IPS DF 6.9 (cell line): ENCODE measurements at regions not wholly inside any gene's neighbourhood (a gene's known extent, or its start where the extent isn't known, plus 50 kb on each side); places are given as distances from the start of the nearest gene placed in this dataset.

Source experiments
- DNase-seq: peaks from one replicate; pipeline ENCODE4 v3.0.0-alpha.2; 2013; ENCODE audit warnings: low read depth, low spot score
- H3K27ac ChIP-seq: one replicate; pipeline ENCODE4 v1.5.1; 2013; ENCODE audit warnings: low read length, control low read depth
- H3K27me3 ChIP-seq: 2 replicates; pipeline ENCODE4 v1.6.1; 2013; ENCODE audit warnings: mild to moderate bottlenecking, low read length; ENCODE audit not compliant: control insufficient read depth, insufficient read depth
- H3K36me3 ChIP-seq: 2 replicates; pipeline ENCODE4 v1.6.1; 2013; ENCODE audit warnings: low read length; ENCODE audit not compliant: control insufficient read depth, insufficient read depth
- H3K4me1 ChIP-seq: 2 replicates; pipeline ENCODE4 v1.6.1; 2013; ENCODE audit warnings: low read length; ENCODE audit not compliant: control insufficient read depth, insufficient read depth
- H3K4me3 ChIP-seq: 2 replicates; pipeline ENCODE4 v1.5.1; 2013; ENCODE audit warnings: mild to moderate bottlenecking, low read length
- H3K9me3 ChIP-seq: 2 replicates; pipeline ENCODE4 v1.6.1; 2013; ENCODE audit warnings: low read length, inconsistent platforms; ENCODE audit not compliant: control insufficient read depth, insufficient read depth
- WGBS: extraction: QIAGEN DNeasy Blood & Tissue Kit; methylation state at CpG from one replicate; pipeline ENCODE4 v1.1.7; 2013; ENCODE audit warnings: mixed read lengths, missing lambda C conversion rate; ENCODE audit not compliant: insufficient read length, insufficient coverage; 5-methylcytosine and 5-hydroxymethylcytosine counted together

DNA sequence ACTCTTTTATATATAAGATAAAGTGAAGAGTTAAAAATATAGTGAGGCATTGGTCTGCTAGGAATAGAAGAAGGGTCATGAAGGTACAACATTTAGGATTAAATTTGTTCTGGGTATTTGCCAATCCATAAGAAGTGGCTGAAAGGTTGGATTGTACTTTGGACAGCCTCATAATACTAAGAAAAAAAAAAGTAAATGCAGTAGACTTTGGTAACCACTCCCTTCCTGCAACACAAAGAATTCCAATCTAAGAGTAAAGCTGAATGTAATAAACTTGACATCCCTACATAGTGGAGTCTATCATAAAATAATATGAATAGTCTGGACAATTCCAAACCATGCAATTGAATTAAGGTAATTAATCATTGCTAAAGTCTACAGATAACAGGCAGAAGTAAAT lies 2294.4 kb downstream of the LRRC4C start:
- Histone ChIP-seq H3K27me3 (no peaks in the 10 kb centered on the region), H3K9me3 (no peaks in the 10 kb centered on the region), H3K4me1 (no peaks in the 10 kb centered on the region), H3K4me3 (no peak overlapping the region), H3K36me3 (no peaks in the 10 kb centered on the region; the same call in 1 of the 2 replicates), H3K27ac (no peak overlapping the region)
- DNase-seq: no peak

DNA sequence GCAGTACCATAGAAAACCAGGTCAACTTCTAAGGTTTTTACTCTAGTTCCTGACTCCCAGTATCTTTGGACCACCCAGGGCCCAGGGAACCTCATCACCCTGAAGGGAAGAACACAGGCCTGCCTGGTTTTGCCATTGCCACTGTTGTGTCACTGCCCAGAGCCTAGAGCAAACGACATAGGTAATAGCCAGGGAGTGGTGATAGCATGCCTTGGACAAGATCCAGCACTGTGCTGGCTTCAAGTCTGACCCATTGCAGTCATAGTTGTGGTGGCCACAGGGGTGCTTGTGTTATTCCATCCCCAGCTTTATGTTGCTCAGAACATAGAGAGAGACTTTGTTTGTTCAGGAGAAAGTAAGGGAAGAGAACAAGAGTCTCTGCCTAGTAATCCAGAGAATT lies 2310.2 kb downstream of the LRRC4C start:
- no peaks in the 10 kb centered on the region for H3K4me1 ChIP-seq
- WGBS: no CpG with 5 or more reads among the region's 1 CpG
- DNase-seq: no peak

DNA sequence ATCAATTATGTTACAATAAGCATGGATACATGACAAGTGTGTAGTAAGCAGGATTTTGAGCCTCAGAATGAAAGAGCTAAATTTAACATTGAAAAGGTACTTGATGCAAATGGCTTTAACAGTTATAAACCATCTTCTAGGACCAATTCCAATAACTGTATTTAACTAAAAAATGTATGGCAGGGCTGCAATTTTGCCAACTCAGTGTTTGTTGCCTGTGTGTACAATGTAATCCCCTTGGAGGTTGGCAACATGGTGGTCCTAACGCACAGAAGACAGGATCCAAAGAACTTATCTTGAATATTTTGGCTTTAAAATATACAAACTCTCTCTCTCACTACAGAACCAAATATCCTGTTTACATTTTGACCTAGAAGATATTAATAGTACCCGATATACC lies 2314.1 kb downstream of the LRRC4C start:
- Histone ChIP-seq H3K27me3 (no peaks in the 10 kb centered on the region), H3K4me1 (no peaks in the 10 kb centered on the region), H3K36me3 (no peaks in the 10 kb centered on the region), H3K4me3 (no peak overlapping the region), H3K27ac (no peak overlapping the region), H3K9me3 (no peaks in the 10 kb centered on the region)
- no peak for DNase-seq
- WGBS: no CpG with 5 or more reads among the region's 2 CpGs

More for the DNA sequence above, 2310.2 kb downstream of the LRRC4C start:
- H3K27ac ChIP-seq: no peak overlapping the region
- no peaks in the 10 kb centered on the region for H3K36me3 ChIP-seq
- H3K9me3 ChIP-seq: no peaks in the 10 kb centered on the region
- H3K27me3 ChIP-seq: no peaks in the 10 kb centered on the region
- H3K4me3 ChIP-seq: no peak overlapping the region

DNA sequence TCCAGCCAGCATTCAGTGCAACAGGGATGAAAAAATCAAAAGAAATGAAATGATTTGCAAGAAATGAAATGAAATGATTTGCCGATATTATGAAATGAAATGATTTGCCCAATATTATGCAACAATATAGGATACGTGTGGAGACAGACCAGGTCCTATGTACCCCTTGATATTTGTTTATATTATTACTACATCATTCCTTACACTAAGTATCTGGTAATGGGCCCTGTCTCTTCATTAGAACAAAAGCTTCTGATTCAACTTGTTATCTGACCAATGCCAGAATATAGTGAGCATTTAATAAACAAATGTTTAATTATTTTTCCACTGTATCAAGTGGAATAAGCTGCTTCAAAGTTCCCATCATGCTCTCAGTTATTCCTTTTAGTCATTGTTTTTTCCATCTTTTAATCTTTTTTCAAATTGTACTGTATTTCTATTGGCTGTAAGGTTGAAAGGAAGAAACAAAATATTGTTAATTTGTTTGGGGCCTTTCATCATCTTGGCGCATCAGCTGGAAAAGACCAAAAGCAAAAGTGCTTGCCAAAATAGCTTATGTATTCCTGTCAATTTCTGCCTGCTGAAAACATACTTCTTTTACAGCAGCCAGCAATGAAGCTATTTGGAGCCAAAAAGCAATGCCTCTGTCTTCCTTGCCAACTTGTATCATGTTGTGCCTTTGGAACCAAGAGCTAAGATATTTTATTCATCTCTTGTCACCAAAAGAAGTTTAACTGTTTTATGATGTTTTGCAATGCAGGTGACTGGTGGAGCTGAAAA lies 2314.9 kb downstream of the LRRC4C start:
- Histone ChIP-seq H3K27ac (no peak overlapping the region), H3K4me3 (no peak overlapping the region), H3K9me3 (no peaks in the 10 kb centered on the region), H3K4me1 (no peaks in the 10 kb centered on the region), H3K27me3 (no peaks in the 10 kb centered on the region), H3K36me3 (no peaks in the 10 kb centered on the region)
- no CpG with 5 or more reads among the region's 3 CpGs for WGBS
- no peak for DNase-seq

DNA sequence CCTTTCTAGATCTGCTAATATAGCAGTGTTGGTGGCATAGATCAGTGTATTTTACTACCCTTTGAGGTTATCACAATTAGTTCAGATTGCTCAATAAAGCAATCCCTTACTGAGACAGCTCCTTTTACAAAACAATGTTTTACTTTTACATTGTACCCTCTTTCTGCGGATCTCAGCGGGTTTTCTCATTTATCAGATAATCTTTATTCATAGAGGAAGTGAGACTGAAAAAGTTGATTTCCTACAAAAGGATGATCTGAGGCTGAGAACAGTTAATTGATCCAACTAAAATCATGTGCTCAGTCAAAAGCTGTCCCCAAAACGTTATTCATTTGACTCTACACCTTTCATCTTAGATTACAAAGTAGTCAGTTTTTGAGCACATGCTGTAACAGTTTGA lies 2319.9 kb downstream of the LRRC4C start:
- no peak for DNase-seq

DNA sequence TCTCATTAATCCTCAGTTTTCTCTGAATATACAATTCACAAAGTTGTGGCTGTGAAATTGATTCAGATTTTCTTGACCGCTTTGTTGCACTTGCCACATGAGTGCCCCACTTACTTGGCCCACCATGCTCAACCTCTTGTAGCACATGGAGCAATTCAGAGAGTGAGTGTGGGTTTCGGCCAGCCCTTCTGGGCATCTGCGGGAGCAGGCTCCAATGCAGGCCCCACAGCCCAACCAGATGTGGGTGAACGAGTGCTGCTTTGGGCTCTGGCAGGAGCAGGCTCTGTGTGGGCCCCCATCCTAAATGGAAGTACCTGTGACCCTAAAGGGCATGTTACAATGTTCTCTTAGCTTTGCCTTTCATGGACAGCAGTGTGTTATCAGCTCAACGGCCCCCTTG lies 2338.6 kb downstream of the LRRC4C start:
- H3K4me1 ChIP-seq: no peaks in the 10 kb centered on the region
- no peaks in the 10 kb centered on the region for H3K36me3 ChIP-seq
- no peak overlapping the region for H3K4me3 ChIP-seq

More for the DNA sequence above, 2319.9 kb downstream of the LRRC4C start:
- H3K4me1 ChIP-seq: no peaks in the 10 kb centered on the region
- H3K4me3 ChIP-seq: no peak overlapping the region
- WGBS: no CpG with 5 or more reads among the region's 3 CpGs
- no peak overlapping the region for H3K27ac ChIP-seq
- H3K27me3 ChIP-seq: no peaks in the 10 kb centered on the region
- H3K36me3 ChIP-seq: no peaks in the 10 kb centered on the region
- H3K9me3 ChIP-seq: no peaks in the 10 kb centered on the region

DNA sequence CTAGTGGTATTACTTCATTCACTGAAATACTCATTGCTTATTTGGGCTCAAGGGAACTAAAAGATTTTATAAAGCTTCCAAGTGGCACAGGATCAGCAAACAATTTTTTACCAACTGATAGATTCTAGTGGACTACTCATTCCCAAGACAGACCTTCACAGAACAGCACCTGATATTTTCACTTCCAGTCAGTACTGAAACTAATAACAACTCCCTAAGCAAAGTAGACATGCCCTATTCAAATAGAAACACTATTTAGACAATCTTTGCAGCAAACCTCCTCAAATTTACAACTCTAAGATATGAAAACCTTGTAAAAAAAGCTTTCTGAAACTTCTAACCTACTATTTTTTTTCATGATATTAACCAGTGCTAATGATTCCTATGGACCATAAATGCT lies 2345.8 kb downstream of the LRRC4C start:
- no peak for DNase-seq
- no peaks in the 10 kb centered on the region for H3K4me1 ChIP-seq
- H3K27me3 ChIP-seq: no peaks in the 10 kb centered on the region
- no peaks in the 10 kb centered on the region for H3K36me3 ChIP-seq
- H3K9me3 ChIP-seq: no peaks in the 10 kb centered on the region
- no peak overlapping the region for H3K27ac ChIP-seq
- no peak overlapping the region for H3K4me3 ChIP-seq

More for the DNA sequence above, 2338.6 kb downstream of the LRRC4C start:
- no CpG with 5 or more reads among the region's 5 CpGs for WGBS
- Histone ChIP-seq H3K27me3 (no peaks in the 10 kb centered on the region), H3K27ac (no peak overlapping the region), H3K9me3 (no peaks in the 10 kb centered on the region; the same call in 1 of the 2 replicates)
- DNase-seq: no peak

DNA sequence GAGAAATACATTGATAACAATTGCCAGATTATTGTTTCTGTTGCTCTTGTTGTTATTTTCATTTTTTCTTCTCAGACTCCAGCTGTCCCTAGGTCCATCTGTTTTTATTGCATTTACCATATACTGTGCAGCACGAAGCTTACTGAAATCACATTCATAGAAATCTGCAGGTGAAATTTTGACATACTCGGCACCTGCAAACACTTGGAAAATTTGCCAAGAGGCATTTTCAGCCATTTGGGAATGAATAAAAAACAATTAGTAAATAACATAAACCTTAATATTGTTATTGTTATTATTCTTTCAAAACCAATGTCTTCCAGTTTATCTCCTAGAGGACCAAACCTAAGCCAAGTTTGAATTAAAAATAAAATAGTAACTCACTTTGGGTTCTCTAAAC lies 2357.2 kb downstream of the LRRC4C start:
- Histone ChIP-seq H3K4me3 (no peak overlapping the region), H3K9me3 (no peaks in the 10 kb centered on the region), H3K4me1 (no peaks in the 10 kb centered on the region), H3K36me3 (no peaks in the 10 kb centered on the region), H3K27ac (no peak overlapping the region), H3K27me3 (no peaks in the 10 kb centered on the region)
- no peak for DNase-seq
- no CpG with 5 or more reads among the region's 2 CpGs for WGBS

DNA sequence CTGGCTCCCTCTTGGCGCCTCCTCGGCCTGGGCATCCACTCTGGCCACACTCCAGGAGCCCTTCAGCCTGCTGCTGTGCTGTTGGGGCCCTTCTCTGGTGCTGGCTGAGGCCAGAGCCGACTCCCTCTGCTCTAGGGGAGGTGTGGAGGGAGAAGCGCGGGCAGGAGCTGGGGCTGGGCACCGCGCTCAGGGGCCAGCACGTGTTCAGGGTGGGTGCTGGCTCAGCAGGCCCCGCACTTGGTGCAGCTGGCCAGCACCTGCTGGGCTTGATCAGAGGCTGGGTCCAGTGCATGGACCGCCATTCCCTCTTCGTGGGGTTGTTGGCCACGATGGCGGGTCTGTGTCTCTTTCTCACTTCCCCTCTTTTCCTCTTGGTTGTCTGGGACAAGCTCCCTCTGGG lies 2381.0 kb downstream of the LRRC4C start:
- H3K9me3 ChIP-seq: no peaks in the 10 kb centered on the region
- H3K4me3 ChIP-seq: no peak overlapping the region
- H3K27me3 ChIP-seq: no peaks in the 10 kb centered on the region
- no peak overlapping the region for H3K27ac ChIP-seq
- no peak for DNase-seq
- no peaks in the 10 kb centered on the region for H3K4me1 ChIP-seq
- WGBS: no CpG with 5 or more reads among the region's 13 CpGs
- no peaks in the 10 kb centered on the region for H3K36me3 ChIP-seq

DNA sequence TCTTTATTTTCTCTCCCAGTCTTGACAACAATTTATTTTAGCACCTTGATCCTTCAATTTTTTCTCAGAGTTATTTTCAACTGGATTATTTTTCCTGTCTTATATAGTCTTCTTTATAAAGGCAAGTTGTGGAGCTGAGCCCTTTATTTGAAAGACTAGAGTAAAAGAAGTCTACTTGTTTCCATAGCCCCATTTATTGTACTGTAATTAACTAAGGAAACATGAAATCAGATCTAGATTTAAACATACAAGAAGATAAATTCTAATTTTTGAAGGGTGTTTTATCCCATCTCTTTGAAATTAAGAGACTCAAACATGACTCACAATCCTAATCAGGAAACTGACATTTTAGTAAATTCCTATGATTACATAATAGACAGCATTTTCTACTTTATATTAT lies 2421.8 kb downstream of the LRRC4C start:
- Histone ChIP-seq H3K27ac (no peak overlapping the region), H3K4me1 (no peaks in the 10 kb centered on the region), H3K27me3 (no peaks in the 10 kb centered on the region), H3K9me3 (no peaks in the 10 kb centered on the region), H3K4me3 (no peak overlapping the region), H3K36me3 (no peaks in the 10 kb centered on the region)
- no peak for DNase-seq

DNA sequence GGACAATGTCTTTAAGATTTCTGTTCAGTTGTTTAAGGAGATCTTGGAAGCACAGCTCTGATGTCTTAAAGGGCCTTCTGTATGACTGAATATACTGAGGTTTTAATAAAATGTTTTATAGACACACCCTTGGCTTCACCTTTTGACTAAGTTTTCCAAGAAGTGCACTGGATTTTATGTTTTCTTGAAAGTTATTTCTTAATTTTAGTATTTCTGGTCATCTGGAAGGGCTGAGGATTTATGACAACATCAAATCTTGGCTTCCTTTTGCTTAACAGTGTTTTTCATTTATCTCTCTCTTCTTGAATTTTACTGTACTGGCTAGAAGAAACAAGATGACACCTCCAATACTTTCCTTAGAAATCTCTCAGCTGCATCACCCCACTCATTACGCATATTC lies 2423.4 kb downstream of the LRRC4C start:
- H3K36me3 ChIP-seq: no peaks in the 10 kb centered on the region
- no peak overlapping the region for H3K4me3 ChIP-seq
- DNase-seq: no peak
- no CpG with 5 or more reads among the region's 1 CpG for WGBS
- no peaks in the 10 kb centered on the region for H3K4me1 ChIP-seq
- no peaks in the 10 kb centered on the region for H3K9me3 ChIP-seq
- H3K27ac ChIP-seq: no peak overlapping the region
- H3K27me3 ChIP-seq: no peaks in the 10 kb centered on the region
